T-helper 1 cell (primary cell): ENCODE measurements at regions not wholly inside any gene's neighbourhood (a gene's known extent, or its start where the extent isn't known, plus 50 kb on each side); places are given as distances from the start of the nearest gene placed in this dataset.
"Not testable (repeated sequence)": the region's sequence is repeated elsewhere in the genome, so short reads cannot be mapped to it uniquely, and the experiment has no call there.

Experiments
- DNase-seq, 5 donors: peaks; one replicate each; pipeline ENCODE4 v3.0.0-alpha.2; 2012 to 2020

GRCh38 chr10:2919016-2919415 lies 148.3 kb upstream of the PFKP start:
- no peak for DNase-seq

GRCh38 chr10:2918489-2918888 lies 148.9 kb upstream of the PFKP start:
- DNase-seq = no peak

GRCh38 chr10:2917926-2918325 lies 149.4 kb upstream of the PFKP start:
- DNase-seq = no peak

- no peak for DNase-seq
These were observed 151.9 kb upstream of the PFKP start for GRCh38 chr10:2915412-2915811.

GRCh38 chr10:2914741-2915140 lies 152.6 kb upstream of the PFKP start:
- DNase-seq = no peak

GRCh38 chr10:2913474-2913873 lies 153.9 kb upstream of the PFKP start:
- DNase-seq = no peak

GRCh38 chr10:2910656-2911055 lies 156.7 kb upstream of the PFKP start:
- no peak for DNase-seq

- DNase-seq = no peak
These were observed 157.4 kb upstream of the PFKP start for GRCh38 chr10:2909921-2910320.

GRCh38 chr10:2908851-2909630 lies 158.3 kb upstream of the PFKP start:
- peak in 1 of 5 donors; percentile 39 for DNase-seq

GRCh38 chr10:2906974-2907373 lies 160.4 kb upstream of the PFKP start:
- no peak for DNase-seq

GRCh38 chr10:2905851-2906250 lies 161.5 kb upstream of the PFKP start:
- DNase-seq = no peak

GRCh38 chr10:2900530-2900929 lies 166.8 kb upstream of the PFKP start:
- DNase-seq = no peak

GRCh38 chr10:2899246-2899951 lies 167.9 kb upstream of the PFKP start:
- no peak for DNase-seq

GRCh38 chr10:2898509-2898860 lies 168.9 kb upstream of the PFKP start:
- DNase-seq = no peak

GRCh38 chr10:2897619-2898508 lies 169.5 kb upstream of the PFKP start:
- peak in 1 of 5 donors; percentile 50 for DNase-seq

GRCh38 chr10:2896334-2896733 lies 171.0 kb upstream of the PFKP start:
- not testable (repeated sequence) for DNase-seq

- DNase-seq = no peak
These were observed 171.7 kb upstream of the PFKP start for GRCh38 chr10:2895594-2896196.

GRCh38 chr10:2893991-2894390 lies 173.4 kb upstream of the PFKP start:
- DNase-seq = no peak

GRCh38 chr10:2893158-2893845 lies 174.0 kb upstream of the PFKP start:
- no peak for DNase-seq

GRCh38 chr10:2891770-2892124 lies 175.6 kb upstream of the PFKP start:
- no peak for DNase-seq

- no peak for DNase-seq
These were observed 176.1 kb upstream of the PFKP start for GRCh38 chr10:2891073-2891769.

GRCh38 chr10:2890093-2890492 lies 177.3 kb upstream of the PFKP start:
- no peak for DNase-seq
